ENCODE measurements at regions not wholly inside any gene's neighbourhood (a gene's known extent, or its start where the extent isn't known, plus 50 kb on each side); places are given as distances from the start of the nearest gene placed in this dataset.

- TF ChIP-seq EZH2 (IDR thresholded peaks at IDR 0.05) = no peak
- no peak for TF ChIP-seq POLR2AphosphoS5 (IDR thresholded peaks at IDR 0.05; ENCODE audit: borderline replicate concordance, low read depth, low read length)
Observed at GRCh38 chr18:25827961-25828561, 262.4 kb downstream of the SS18 start.

Measured in SK-N-MC (cell line).